ENCODE measurements at regions not wholly inside any gene's neighbourhood (a gene's known extent, or its start where the extent isn't known, plus 50 kb on each side); places are given as distances from the start of the nearest gene placed in this dataset.
A peak's percentile ranks its signal among the peaks of the same experiment; 100 is the strongest.

DNA sequence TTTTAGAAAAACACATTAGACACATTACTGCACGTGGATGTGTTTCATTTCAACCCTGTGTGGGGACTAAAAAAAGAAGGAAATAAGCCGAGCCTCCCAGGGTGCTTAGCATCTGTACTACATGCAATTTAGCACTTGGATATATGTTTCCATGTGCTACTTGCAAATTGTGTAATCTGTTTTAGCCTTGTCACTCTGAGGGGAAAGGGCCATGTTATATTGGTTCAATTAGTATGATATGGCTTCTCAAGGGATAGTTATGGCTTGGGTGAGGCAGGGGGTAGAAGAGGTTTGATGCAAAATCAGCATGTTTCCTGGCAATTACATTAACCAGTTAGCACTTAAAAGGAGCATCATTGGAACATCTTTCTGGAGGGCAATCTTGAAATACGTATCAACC lies 353.5 kb upstream of the GOT2 start:
- Mint-ChIP-seq H3K27me3 (ENCODE audit: low read depth in 3 of 3) (peaks cover 0 to 2% (median 1%) of the 10 kb centered on the region in 3 donors), H3K4me3 (no peak overlapping the region), H3K4me1 (no peaks in the 10 kb centered on the region), H3K36me3 (peaks cover 0 to 3% (median 0%) of the 10 kb centered on the region in 3 donors), H3K9me3 (peaks cover 0 to 20% (median 4%) of the 10 kb centered on the region in 6 donors), H3K27ac (no peak overlapping the region)
- DNase-seq, result no peak

DNA sequence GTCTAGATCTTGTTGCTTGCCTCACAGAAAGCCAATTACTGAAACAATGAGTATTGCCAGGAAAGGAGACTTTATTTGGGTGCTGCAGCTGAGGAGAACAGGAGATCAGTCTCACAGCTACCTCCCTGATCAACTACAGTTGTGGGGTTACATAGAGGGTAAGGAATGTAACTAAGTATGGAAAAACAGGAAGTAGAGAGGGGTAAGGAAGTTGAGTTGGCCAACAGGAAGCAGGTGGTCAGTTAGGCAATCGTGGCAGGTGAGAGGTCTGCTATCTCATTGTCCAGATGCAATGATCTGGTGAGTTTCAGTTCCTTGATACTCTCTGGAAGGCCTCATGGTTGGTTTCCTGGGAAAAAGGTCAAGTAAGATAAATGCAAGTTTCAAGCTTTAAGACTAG lies 333.1 kb upstream of the GOT2 start:
- Mint-ChIP-seq H3K36me3 (no peaks in the 10 kb centered on the region), H3K4me3 (no peak overlapping the region), H3K27me3 (ENCODE audit: low read depth in 3 of 3) (peaks cover 0 to 2% (median 0%) of the 10 kb centered on the region in 3 donors), H3K27ac (no peak overlapping the region), H3K9me3 (peaks cover 0 to 18% (median 11%) of the 10 kb centered on the region in 6 donors), H3K4me1 (no peaks in the 10 kb centered on the region)
- DNase-seq, result no peak

DNA sequence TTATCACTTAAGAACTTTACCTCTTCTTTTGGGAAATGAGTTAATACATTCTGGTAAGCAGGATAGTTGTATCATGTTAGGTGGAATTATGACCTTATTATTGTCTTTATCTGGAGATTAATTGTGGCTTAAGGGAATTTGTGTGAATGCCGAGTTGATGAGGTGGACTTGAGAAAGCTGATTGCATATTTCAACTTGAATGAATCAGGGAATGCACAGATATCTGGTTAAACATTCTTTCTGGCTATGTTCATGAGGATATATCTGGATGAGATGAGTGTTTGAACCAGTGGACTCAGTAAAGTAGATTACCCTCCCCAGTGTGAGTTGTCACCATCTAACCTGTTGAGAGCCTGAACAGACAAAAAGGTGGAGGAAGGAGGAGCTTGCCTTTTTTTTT lies 326.1 kb upstream of the GOT2 start:
- H3K4me1 Mint-ChIP-seq, result no peaks in the 10 kb centered on the region
- H3K27me3 Mint-ChIP-seq (ENCODE audit: low read depth in 3 of 3), result peaks cover 0 to 3% (median 2%) of the 10 kb centered on the region in 3 donors
- H3K36me3 Mint-ChIP-seq, result no peaks in the 10 kb centered on the region
- H3K27ac Mint-ChIP-seq, result no peak overlapping the region
- peaks cover 0 to 6% (median 0%) of the 10 kb centered on the region in 6 donors for H3K9me3 Mint-ChIP-seq
- no peak for DNase-seq
- no peak overlapping the region for H3K4me3 Mint-ChIP-seq

DNA sequence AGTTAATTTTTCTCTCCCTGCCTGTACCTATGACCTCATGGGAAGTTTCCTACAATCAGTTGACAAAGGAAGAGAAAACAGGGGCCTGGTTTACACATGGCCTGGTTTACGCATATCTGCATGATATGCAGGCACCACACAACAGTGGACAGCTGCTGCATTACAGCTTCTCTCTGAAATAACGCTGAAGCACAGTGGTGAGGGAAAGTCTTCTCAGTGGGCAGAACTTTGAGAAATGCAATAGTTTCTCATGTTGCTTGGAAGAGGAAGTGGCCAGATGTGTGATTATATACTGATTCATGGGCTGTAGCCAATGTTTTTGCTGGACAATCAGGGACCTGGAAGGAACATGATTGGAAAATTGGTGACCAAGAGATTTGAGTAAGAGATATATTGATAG lies 324.1 kb upstream of the GOT2 start:
- Mint-ChIP-seq H3K36me3 (no peaks in the 10 kb centered on the region), H3K27ac (no peak overlapping the region), H3K4me1 (no peaks in the 10 kb centered on the region), H3K27me3 (ENCODE audit: low read depth in 3 of 3) (peaks cover 0 to 3% (median 0%) of the 10 kb centered on the region in 3 donors), H3K9me3 (peaks cover 0 to 6% (median 0%) of the 10 kb centered on the region in 6 donors), H3K4me3 (no peak overlapping the region)
- no peak for DNase-seq

DNA sequence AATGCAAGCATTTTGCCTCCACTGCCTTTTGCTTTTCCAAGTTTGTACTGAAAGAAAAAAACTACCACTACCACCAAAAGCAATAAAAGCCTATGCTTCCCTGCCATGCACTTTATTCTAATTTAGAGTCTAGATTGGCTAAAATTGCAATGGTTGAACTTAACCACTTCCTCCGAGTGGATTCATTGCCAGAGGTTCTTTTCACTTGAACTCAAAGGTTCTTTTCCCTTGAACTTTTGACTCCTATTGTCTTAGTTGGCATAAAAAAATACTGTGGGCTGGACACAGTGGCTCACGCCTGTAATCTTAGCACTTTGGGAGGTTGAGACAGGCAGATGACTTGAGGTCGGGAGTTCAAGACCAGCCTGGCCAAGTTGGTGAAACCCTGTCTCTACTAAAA lies 319.8 kb upstream of the GOT2 start:
- H3K27me3 Mint-ChIP-seq (ENCODE audit: low read depth in 3 of 3), result no peaks in the 10 kb centered on the region
- H3K4me1 Mint-ChIP-seq, result no peaks in the 10 kb centered on the region
- no peak overlapping the region for H3K4me3 Mint-ChIP-seq
- H3K36me3 Mint-ChIP-seq, result no peaks in the 10 kb centered on the region
- DNase-seq, result no peak
- H3K27ac Mint-ChIP-seq, result no peak overlapping the region
- H3K9me3 Mint-ChIP-seq, result peaks cover 0 to 6% (median under 1%) of the 10 kb centered on the region in 6 donors

DNA sequence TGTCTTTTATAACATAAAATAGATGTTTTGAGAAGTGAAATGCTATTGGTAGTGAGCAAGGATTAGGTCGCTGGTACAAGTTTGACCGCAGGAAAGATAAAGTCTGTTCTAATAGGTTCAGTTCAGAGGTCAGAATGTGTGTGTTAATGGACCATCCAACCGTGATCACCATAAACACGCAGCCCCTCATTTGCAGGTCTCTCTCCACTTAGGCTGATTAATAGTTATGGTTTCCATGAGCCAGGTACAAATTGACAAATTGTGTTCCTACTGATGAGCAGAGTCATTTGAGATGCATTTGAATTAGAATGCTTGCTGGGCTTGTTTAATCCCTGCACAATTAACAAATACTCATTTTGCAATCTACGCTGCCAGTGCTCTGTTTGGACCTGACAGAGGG lies 318.1 kb upstream of the GOT2 start:
- Mint-ChIP-seq H3K27me3 (ENCODE audit: low read depth in 3 of 3) (no peaks in the 10 kb centered on the region), H3K36me3 (no peaks in the 10 kb centered on the region), H3K9me3 (peaks cover 0 to 4% (median 0%) of the 10 kb centered on the region in 6 donors), H3K4me1 (no peaks in the 10 kb centered on the region), H3K27ac (no peak overlapping the region), H3K4me3 (no peak overlapping the region)
- no peak for DNase-seq

DNA sequence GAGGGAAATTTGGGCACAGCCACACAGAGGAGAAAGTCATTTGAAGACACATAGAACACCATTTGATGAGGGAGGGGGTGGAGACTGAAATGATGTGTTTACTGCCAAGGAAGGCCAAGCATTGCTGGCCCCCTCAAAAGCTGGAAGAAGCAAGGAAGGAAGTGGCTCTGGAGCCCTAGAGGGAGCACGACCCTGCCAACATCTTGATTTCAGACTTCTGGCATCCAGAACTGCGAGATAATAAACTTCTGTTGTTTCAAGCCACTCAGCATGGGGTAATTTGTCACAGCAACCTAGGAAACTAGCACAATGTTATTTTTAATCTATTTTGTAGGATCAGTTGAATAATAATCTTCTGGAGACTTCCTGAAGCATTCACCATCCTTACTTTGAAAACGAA lies 314.8 kb upstream of the GOT2 start:
- no peak overlapping the region for H3K27ac Mint-ChIP-seq
- no peak overlapping the region for H3K4me3 Mint-ChIP-seq
- H3K36me3 Mint-ChIP-seq, result no peaks in the 10 kb centered on the region
- peaks cover 0 to 4% (median 0%) of the 10 kb centered on the region in 6 donors for H3K9me3 Mint-ChIP-seq
- no peak for DNase-seq
- H3K4me1 Mint-ChIP-seq, result no peaks in the 10 kb centered on the region
- H3K27me3 Mint-ChIP-seq (ENCODE audit: low read depth in 3 of 3), result no peaks in the 10 kb centered on the region

DNA sequence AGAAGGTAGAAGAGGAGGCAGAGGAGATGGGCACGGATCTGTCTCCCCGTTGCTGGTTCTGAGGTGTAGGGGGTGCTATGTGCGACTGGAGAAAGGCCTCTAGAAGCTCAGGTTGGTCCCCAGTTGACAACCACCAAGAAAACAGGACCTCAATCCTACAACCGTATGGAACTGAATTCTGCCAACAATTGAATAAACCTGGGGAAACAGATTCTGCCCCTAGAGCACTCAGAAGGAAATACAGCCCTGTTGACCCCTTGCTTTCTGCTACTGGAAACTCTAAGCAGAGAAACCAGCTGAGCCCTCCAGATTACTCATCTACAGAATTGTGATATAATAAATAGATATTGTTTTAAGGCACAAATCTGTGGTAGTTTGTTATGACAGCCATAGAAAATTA lies 313.0 kb upstream of the GOT2 start:
- Mint-ChIP-seq H3K27me3 (ENCODE audit: low read depth in 3 of 3) (peaks cover 0 to 4% (median 0%) of the 10 kb centered on the region in 3 donors), H3K36me3 (no peaks in the 10 kb centered on the region), H3K27ac (no peak overlapping the region), H3K4me3 (no peak overlapping the region), H3K9me3 (peaks cover 0 to 4% (median 0%) of the 10 kb centered on the region in 6 donors), H3K4me1 (peaks cover 10 to 13% of the 10 kb centered on the region in 2 donors)
- DNase-seq, result no peak

DNA sequence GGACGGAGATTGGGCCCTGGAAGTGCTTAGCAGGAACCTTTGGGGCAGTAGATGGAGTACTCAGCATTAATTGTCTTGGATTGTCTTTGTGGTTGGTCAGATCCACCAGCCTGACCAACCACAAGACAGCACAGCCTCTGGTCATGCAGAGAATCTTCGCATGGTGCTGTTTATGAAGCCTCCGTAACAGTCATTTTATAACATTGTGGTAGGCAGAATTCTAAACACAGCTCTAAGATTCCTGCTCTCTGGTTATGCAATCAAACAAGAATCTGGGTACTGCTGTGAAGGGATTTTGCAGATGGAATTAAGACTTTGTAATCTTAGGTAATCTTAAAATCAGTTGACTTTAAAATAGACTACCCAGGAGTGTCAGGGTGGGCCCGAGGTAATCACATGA lies 312.2 kb upstream of the GOT2 start:
- Mint-ChIP-seq H3K27ac (no peak overlapping the region), H3K9me3 (peaks cover 0 to 2% (median 0%) of the 10 kb centered on the region in 6 donors), H3K4me1 (peaks cover 10 to 21% of the 10 kb centered on the region in 2 donors), H3K27me3 (ENCODE audit: low read depth in 3 of 3) (peaks cover 0 to 4% (median 0%) of the 10 kb centered on the region in 3 donors), H3K36me3 (no peaks in the 10 kb centered on the region), H3K4me3 (no peak overlapping the region)
- no peak for DNase-seq

DNA sequence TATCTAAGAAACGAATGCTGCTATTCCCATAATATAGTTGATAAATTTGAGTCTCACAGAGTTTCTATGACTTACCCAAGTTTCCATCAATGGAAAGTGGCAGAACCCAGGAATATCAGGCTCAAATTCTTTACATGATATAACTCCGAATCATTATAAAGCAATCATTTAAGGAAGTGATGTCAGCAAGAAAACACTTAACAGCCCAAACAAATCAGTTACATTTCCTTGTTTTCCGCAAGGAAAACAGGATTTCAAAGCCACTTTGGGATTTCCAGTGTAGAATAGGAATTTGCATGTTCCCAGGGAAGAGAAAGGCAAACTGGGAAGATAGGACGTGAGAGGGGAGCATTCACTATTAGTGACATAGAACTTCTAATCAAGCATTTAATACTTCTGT lies 311.4 kb upstream of the GOT2 start:
- peaks cover 0 to 4% (median 0%) of the 10 kb centered on the region in 3 donors for H3K27me3 Mint-ChIP-seq (ENCODE audit: low read depth in 3 of 3)
- peaks cover 0 to 2% (median 0%) of the 10 kb centered on the region in 6 donors for H3K9me3 Mint-ChIP-seq
- H3K27ac Mint-ChIP-seq, result no peak overlapping the region
- no peak overlapping the region for H3K4me3 Mint-ChIP-seq
- DNase-seq, result no peak
- peaks cover 10 to 21% of the 10 kb centered on the region in 2 donors for H3K4me1 Mint-ChIP-seq
- no peaks in the 10 kb centered on the region for H3K36me3 Mint-ChIP-seq

DNA sequence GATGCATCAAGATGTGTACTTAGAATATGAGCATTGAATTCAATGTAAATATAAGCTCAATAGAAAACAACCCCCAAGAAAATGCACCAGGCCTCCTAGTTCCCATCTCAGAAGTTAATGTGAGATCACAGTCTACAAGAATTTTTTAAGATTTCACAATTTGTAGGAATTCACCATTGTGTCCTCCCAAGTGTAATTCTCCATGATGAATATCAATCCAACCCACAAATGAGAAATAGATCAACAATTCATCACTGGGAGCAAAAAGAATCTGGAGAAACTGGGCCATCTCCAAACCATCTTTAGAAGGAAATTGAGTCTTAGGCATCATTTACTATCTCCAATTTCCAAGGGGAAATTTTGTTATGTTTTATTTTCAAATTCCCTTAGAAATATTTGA lies 310.5 kb upstream of the GOT2 start:
- Mint-ChIP-seq H3K4me3 (no peak overlapping the region), H3K4me1 (peaks cover 10 to 23% of the 10 kb centered on the region in 2 donors), H3K27me3 (ENCODE audit: low read depth in 3 of 3) (peaks cover 0 to 4% (median 0%) of the 10 kb centered on the region in 3 donors)

DNA sequence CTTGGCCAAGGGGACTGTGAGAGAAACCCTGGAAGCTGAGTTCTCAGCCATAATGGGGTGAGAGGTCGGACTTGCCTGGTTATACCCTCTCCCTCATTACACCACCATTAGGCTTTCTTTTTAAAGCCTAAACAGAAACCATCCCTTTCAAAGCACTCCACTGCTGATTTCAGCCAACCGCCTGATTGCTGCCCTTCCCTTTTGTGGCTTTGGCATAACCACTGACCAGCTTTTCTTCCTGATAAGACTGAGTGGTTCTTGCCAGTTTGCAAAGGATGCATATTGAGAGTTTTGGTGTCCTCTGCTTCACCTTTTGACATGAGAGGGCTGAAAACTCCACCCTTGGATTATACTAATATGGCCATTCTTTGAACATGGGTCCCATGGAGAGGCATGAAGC lies 308.2 kb upstream of the GOT2 start:
- H3K4me3 Mint-ChIP-seq, result peak overlapping the region in 3 of 5 donors; percentile 22 to 53 (median 25)
- no peak overlapping the region for H3K27ac Mint-ChIP-seq
- H3K27me3 Mint-ChIP-seq (ENCODE audit: low read depth in 3 of 3), result peaks cover 0 to 4% (median 0%) of the 10 kb centered on the region in 3 donors
- peaks cover 0 to 3% (median 0%) of the 10 kb centered on the region in 6 donors for H3K9me3 Mint-ChIP-seq
- DNase-seq, result peak in 1 of 3 donors; percentile 9
- no peaks in the 10 kb centered on the region for H3K36me3 Mint-ChIP-seq
- H3K4me1 Mint-ChIP-seq, result peaks cover 10 to 37% of the 10 kb centered on the region in 2 donors

More for the DNA sequence above, 310.5 kb upstream of the GOT2 start:
- DNase-seq, result no peak
- no peak overlapping the region for H3K27ac Mint-ChIP-seq
- H3K9me3 Mint-ChIP-seq, result peaks cover 0 to 2% (median 0%) of the 10 kb centered on the region in 6 donors
- H3K36me3 Mint-ChIP-seq, result no peaks in the 10 kb centered on the region

DNA sequence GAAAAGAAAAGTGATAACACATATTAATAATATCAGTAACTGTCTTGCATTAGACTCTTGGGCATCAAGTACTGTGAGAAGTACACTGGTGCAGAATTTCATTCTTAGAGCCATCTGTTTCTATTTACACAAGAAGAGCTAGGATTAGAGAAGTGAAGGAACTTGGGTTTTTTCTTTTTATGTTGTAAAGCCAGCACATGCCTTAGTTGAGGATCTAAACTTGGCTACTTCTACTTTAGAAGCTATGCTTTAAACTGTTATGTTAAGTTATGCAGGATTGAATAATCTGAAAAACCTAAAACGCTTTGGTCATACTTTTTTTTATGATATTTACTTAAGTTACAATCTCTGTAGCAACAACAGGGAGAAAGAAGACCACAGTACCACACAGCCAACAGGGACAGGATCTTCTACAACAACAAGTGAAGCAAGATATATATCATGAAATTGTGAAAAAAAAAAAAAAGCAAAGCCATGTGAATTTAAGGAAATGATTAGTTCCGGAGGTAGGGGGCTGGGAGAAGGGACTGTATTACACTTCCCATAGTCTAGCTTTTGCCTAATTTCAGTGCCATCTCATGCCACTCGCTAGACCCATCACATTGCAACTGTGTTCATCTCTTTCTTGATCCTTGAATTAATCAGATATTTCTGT lies 305.1 kb upstream of the GOT2 start:
- peaks cover 0 to 2% (median 0%) of the 10 kb centered on the region in 3 donors for H3K36me3 Mint-ChIP-seq
- H3K9me3 Mint-ChIP-seq, result peaks cover 0 to 9% (median under 1%) of the 10 kb centered on the region in 6 donors
- no peak overlapping the region for H3K4me3 Mint-ChIP-seq
- peaks cover 0 to 4% (median 0%) of the 10 kb centered on the region in 3 donors for H3K27me3 Mint-ChIP-seq (ENCODE audit: low read depth in 3 of 3)
- DNase-seq, result no peak
- no peak overlapping the region for H3K27ac Mint-ChIP-seq
- peaks cover 10 to 37% of the 10 kb centered on the region in 2 donors for H3K4me1 Mint-ChIP-seq

DNA sequence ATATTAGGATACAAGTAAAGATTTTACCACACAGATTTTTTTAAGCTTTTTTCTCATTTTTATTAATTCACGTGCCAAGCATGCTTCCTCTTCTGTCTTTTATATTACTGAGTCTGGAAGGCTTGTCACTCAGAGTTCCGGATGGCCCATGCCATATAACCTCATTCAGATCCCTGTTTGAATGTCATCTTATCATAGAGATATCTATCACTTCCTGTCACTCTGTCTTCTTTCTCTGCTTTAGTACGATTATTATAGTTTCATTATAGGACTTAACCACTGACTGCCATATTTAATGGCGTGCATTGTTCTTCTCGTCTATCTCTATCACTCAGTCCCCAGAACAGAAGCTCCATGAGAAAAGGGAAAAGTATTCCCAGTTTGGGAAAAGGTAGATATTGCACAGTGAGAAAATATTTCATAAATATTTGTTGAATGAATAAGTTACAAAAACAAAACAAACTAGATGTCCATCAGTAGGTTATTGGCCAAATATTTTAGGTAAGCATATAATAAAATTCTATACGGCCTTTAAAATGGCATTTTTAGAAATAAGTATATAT lies 296.9 kb upstream of the GOT2 start:
- no peaks in the 10 kb centered on the region for H3K36me3 Mint-ChIP-seq
- H3K9me3 Mint-ChIP-seq, result peaks cover 0 to 10% (median 0%) of the 10 kb centered on the region in 6 donors
- H3K27ac Mint-ChIP-seq, result no peak overlapping the region
- H3K27me3 Mint-ChIP-seq (ENCODE audit: low read depth in 3 of 3), result no peaks in the 10 kb centered on the region
- DNase-seq, result no peak
- H3K4me1 Mint-ChIP-seq, result no peaks in the 10 kb centered on the region
- H3K4me3 Mint-ChIP-seq, result no peak overlapping the region
